ENCODE measurements at regions not wholly inside any gene's neighbourhood (a gene's known extent, or its start where the extent isn't known, plus 50 kb on each side); places are given as distances from the start of the nearest gene placed in this dataset.

DNA sequence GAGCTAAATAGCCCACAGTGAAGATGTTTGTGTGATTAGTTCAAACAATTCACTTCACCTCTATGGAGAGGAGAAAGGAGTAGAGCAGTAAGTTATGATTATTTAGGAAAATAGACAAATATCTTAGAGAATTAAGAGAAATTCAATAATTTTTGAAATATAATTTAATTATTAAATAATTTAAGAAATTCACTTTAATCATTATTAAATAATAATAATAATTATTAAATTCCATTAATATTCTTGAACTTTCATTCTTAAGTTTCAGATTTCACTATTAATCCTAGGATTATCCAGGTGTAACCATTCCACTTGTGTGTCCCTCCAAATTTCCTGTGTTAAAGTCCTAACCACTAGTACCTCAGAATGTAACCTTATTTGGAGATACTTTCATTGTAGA is 58.9 kb upstream of the RGS18 start (continued):
- TF ChIP-seq, protein P1, sequence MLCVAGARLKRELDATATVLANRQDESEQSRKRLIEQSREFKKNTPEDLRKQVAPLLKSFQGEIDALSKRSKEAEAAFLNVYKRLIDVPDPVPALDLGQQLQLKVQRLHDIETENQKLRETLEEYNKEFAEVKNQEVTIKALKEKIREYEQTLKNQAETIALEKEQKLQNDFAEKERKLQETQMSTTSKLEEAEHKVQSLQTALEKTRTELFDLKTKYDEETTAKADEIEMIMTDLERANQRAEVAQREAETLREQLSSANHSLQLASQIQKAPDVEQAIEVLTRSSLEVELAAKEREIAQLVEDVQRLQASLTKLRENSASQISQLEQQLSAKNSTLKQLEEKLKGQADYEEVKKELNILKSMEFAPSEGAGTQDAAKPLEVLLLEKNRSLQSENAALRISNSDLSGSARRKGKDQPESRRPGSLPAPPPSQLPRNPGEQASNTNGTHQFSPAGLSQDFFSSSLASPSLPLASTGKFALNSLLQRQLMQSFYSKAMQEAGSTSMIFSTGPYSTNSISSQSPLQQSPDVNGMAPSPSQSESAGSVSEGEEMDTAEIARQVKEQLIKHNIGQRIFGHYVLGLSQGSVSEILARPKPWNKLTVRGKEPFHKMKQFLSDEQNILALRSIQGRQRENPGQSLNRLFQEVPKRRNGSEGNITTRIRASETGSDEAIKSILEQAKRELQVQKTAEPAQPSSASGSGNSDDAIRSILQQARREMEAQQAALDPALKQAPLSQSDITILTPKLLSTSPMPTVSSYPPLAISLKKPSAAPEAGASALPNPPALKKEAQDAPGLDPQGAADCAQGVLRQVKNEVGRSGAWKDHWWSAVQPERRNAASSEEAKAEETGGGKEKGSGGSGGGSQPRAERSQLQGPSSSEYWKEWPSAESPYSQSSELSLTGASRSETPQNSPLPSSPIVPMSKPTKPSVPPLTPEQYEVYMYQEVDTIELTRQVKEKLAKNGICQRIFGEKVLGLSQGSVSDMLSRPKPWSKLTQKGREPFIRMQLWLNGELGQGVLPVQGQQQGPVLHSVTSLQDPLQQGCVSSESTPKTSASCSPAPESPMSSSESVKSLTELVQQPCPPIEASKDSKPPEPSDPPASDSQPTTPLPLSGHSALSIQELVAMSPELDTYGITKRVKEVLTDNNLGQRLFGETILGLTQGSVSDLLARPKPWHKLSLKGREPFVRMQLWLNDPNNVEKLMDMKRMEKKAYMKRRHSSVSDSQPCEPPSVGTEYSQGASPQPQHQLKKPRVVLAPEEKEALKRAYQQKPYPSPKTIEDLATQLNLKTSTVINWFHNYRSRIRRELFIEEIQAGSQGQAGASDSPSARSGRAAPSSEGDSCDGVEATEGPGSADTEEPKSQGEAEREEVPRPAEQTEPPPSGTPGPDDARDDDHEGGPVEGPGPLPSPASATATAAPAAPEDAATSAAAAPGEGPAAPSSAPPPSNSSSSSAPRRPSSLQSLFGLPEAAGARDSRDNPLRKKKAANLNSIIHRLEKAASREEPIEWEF (CRISPR knock-in tag; IDR thresholded peaks at IDR 0.05), result no peak
- no peak for TF ChIP-seq ZBTB1 (CRISPR knock-in tag; IDR thresholded peaks at IDR 0.05; ENCODE audit: borderline replicate concordance, low read depth)
- TF ChIP-seq RBM22 (IDR thresholded peaks at IDR 0.05; ENCODE audit: low read depth, low read length, poor library complexity, severe bottlenecking), result no peak
- TF ChIP-seq, protein P2, sequence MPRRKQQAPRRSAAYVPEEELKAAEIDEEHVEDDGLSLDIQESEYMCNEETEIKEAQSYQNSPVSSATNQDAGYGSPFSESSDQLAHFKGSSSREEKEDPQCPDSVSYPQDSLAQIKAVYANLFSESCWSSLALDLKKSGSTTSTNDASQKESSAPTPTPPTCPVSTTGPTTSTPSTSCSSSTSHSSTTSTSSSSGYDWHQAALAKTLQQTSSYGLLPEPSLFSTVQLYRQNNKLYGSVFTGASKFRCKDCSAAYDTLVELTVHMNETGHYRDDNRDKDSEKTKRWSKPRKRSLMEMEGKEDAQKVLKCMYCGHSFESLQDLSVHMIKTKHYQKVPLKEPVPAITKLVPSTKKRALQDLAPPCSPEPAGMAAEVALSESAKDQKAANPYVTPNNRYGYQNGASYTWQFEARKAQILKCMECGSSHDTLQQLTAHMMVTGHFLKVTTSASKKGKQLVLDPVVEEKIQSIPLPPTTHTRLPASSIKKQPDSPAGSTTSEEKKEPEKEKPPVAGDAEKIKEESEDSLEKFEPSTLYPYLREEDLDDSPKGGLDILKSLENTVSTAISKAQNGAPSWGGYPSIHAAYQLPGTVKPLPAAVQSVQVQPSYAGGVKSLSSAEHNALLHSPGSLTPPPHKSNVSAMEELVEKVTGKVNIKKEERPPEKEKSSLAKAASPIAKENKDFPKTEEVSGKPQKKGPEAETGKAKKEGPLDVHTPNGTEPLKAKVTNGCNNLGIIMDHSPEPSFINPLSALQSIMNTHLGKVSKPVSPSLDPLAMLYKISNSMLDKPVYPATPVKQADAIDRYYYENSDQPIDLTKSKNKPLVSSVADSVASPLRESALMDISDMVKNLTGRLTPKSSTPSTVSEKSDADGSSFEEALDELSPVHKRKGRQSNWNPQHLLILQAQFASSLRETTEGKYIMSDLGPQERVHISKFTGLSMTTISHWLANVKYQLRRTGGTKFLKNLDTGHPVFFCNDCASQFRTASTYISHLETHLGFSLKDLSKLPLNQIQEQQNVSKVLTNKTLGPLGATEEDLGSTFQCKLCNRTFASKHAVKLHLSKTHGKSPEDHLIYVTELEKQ (CRISPR knock-in tag; IDR thresholded peaks at IDR 0.05), result no peak
- no peak for TF ChIP-seq XRCC4 (IDR thresholded peaks at IDR 0.05; ENCODE audit: extremely low read depth, insufficient read depth, insufficient read length)
- no peak for TF ChIP-seq SMAD4 (CRISPR knock-in tag; conservative IDR thresholded peaks at IDR 0.05)
- TF ChIP-seq RBM15 (IDR thresholded peaks at IDR 0.05; ENCODE audit: insufficient read depth, low read length), result no peak
- TF ChIP-seq USF2 (CRISPR knock-in tag; IDR thresholded peaks at IDR 0.05), result no peak
- TF ChIP-seq ELF1 (tag; IDR thresholded peaks at IDR 0.05), result no peak
- TF ChIP-seq, protein P3, sequence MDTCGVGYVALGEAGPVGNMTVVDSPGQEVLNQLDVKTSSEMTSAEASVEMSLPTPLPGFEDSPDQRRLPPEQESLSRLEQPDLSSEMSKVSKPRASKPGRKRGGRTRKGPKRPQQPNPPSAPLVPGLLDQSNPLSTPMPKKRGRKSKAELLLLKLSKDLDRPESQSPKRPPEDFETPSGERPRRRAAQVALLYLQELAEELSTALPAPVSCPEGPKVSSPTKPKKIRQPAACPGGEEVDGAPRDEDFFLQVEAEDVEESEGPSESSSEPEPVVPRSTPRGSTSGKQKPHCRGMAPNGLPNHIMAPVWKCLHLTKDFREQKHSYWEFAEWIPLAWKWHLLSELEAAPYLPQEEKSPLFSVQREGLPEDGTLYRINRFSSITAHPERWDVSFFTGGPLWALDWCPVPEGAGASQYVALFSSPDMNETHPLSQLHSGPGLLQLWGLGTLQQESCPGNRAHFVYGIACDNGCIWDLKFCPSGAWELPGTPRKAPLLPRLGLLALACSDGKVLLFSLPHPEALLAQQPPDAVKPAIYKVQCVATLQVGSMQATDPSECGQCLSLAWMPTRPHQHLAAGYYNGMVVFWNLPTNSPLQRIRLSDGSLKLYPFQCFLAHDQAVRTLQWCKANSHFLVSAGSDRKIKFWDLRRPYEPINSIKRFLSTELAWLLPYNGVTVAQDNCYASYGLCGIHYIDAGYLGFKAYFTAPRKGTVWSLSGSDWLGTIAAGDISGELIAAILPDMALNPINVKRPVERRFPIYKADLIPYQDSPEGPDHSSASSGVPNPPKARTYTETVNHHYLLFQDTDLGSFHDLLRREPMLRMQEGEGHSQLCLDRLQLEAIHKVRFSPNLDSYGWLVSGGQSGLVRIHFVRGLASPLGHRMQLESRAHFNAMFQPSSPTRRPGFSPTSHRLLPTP (IDR thresholded peaks at IDR 0.05; ENCODE audit: borderline replicate concordance, extremely low read depth, insufficient read length), result no peak
